ENCODE measurements at regions not wholly inside any gene's neighbourhood (a gene's known extent, or its start where the extent isn't known, plus 50 kb on each side); places are given as distances from the start of the nearest gene placed in this dataset.

GRCh38 chr2:7109533-7109885 lies 192.3 kb downstream of the RNF144A start:
- TF ChIP-seq CTCF (IDR thresholded peaks at IDR 0.05; ENCODE audit: low read length, missing control alignments): no peak
- no peak overlapping the region for H3K4me3 ChIP-seq (replicated peaks; ENCODE audit: low read depth, low read length)
- no peak for DNase-seq (ENCODE audit: low read depth)

GRCh38 chr2:7111626-7112025 lies 194.4 kb downstream of the RNF144A start:
- no peak for TF ChIP-seq CTCF (IDR thresholded peaks at IDR 0.05; ENCODE audit: low read length, missing control alignments)

GRCh38 chr2:7115364-7115763 lies 198.2 kb downstream of the RNF144A start:
- no peak overlapping the region for H3K4me3 ChIP-seq (replicated peaks; ENCODE audit: low read depth, low read length)
- DNase-seq (ENCODE audit: low read depth): no peak
- TF ChIP-seq CTCF (IDR thresholded peaks at IDR 0.05; ENCODE audit: low read length, missing control alignments): no peak

More at GRCh38 chr2:7111626-7112025, 194.4 kb downstream of the RNF144A start:
- H3K4me3 ChIP-seq (replicated peaks; ENCODE audit: low read depth, low read length): no peak overlapping the region
- no peak for DNase-seq (ENCODE audit: low read depth)

- DNase-seq (ENCODE audit: low read depth): no peak
- no peak overlapping the region for H3K4me3 ChIP-seq (replicated peaks; ENCODE audit: low read depth, low read length)
- TF ChIP-seq CTCF (IDR thresholded peaks at IDR 0.05; ENCODE audit: low read length, missing control alignments): no peak
These were observed 198.7 kb downstream of the RNF144A start for GRCh38 chr2:7115906-7116305.

- no peak for TF ChIP-seq CTCF (IDR thresholded peaks at IDR 0.05; ENCODE audit: low read length, missing control alignments)
- H3K4me3 ChIP-seq (replicated peaks; ENCODE audit: low read depth, low read length): no peak overlapping the region
- DNase-seq (ENCODE audit: low read depth): no peak
These were observed 199.3 kb downstream of the RNF144A start for GRCh38 chr2:7116511-7116910.

GRCh38 chr2:7117076-7117475 lies 199.9 kb downstream of the RNF144A start:
- TF ChIP-seq CTCF (IDR thresholded peaks at IDR 0.05; ENCODE audit: low read length, missing control alignments): no peak
- no peak for DNase-seq (ENCODE audit: low read depth)
- no peak overlapping the region for H3K4me3 ChIP-seq (replicated peaks; ENCODE audit: low read depth, low read length)

- TF ChIP-seq CTCF (IDR thresholded peaks at IDR 0.05; ENCODE audit: low read length, missing control alignments): no peak
- H3K4me3 ChIP-seq (replicated peaks; ENCODE audit: low read depth, low read length): no peak overlapping the region
- no peak for DNase-seq (ENCODE audit: low read depth)
These were observed 201.5 kb downstream of the RNF144A start for GRCh38 chr2:7118606-7119131.

Data from fibroblast of pulmonary artery (primary cell).